IPS DF 6.9 (cell line): ENCODE measurements at regions not wholly inside any gene's neighbourhood (a gene's known extent, or its start where the extent isn't known, plus 50 kb on each side); places are given as distances from the start of the nearest gene placed in this dataset.

Experiments
- DNase-seq: peaks from one replicate; pipeline ENCODE4 v3.0.0-alpha.2; 2013; ENCODE audit warnings: low read depth, low spot score
- H3K27ac ChIP-seq: one replicate; pipeline ENCODE4 v1.5.1; 2013; ENCODE audit warnings: low read length, control low read depth
- H3K27me3 ChIP-seq: 2 replicates; pipeline ENCODE4 v1.6.1; 2013; ENCODE audit warnings: mild to moderate bottlenecking, low read length; ENCODE audit not compliant: control insufficient read depth, insufficient read depth
- H3K36me3 ChIP-seq: 2 replicates; pipeline ENCODE4 v1.6.1; 2013; ENCODE audit warnings: low read length; ENCODE audit not compliant: control insufficient read depth, insufficient read depth
- H3K4me1 ChIP-seq: 2 replicates; pipeline ENCODE4 v1.6.1; 2013; ENCODE audit warnings: low read length; ENCODE audit not compliant: control insufficient read depth, insufficient read depth
- H3K4me3 ChIP-seq: 2 replicates; pipeline ENCODE4 v1.5.1; 2013; ENCODE audit warnings: mild to moderate bottlenecking, low read length
- H3K9me3 ChIP-seq: 2 replicates; pipeline ENCODE4 v1.6.1; 2013; ENCODE audit warnings: low read length, inconsistent platforms; ENCODE audit not compliant: control insufficient read depth, insufficient read depth
- WGBS: extraction: QIAGEN DNeasy Blood & Tissue Kit; methylation state at CpG from one replicate; pipeline ENCODE4 v1.1.7; 2013; ENCODE audit warnings: mixed read lengths, missing lambda C conversion rate; ENCODE audit not compliant: insufficient read length, insufficient coverage; 5-methylcytosine and 5-hydroxymethylcytosine counted together

DNA sequence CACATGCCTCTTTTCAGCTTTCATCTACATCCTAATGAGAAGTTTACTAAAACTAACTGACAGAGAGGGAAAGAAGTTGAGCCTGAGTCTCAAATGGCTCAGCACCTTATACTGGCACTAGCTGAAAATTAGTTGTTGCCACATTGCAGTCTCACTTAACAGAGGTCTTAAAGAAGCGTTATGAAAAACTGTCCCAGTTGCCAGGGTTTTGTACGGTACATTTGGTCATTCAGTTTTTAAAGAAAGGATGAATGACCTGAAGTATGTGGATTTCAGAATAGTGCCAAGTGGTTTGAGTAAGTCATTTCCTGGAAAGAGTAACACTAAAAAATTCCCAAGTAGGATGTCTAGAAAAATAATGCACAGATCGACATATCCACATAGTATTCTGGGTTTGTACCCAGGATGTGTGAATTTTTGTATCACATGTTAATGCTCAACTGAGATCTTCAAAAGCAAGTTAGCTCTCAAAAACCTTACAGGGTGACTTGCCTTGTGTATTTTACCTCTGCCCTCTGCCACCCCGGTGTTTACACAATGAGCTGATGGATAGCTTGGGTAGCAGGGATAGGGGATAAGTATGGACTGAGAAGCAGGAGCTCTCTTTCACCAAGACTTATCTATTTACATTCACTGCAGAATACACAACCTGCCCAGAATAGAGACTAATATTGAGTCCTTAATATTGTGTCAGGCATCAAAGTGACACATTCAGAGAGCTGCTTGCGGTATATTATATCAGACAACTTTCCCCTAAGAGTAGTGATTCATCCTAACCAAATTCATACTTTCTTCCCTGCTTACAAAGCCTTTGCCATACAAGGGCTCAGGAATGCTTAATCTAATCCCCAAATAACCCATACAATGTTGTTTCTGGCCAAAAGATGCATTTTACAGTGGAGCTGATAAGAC is 1075.7 kb upstream of the PABPC4L start:
- no peaks in the 10 kb centered on the region for H3K27me3 ChIP-seq
- H3K9me3 ChIP-seq, result no peaks in the 10 kb centered on the region
- DNase-seq, result no peak
- no CpG with 5 or more reads among the region's 5 CpGs for WGBS
- no peaks in the 10 kb centered on the region for H3K4me1 ChIP-seq
- H3K27ac ChIP-seq, result no peak overlapping the region
- H3K36me3 ChIP-seq, result no peaks in the 10 kb centered on the region
- no peak overlapping the region for H3K4me3 ChIP-seq

DNA sequence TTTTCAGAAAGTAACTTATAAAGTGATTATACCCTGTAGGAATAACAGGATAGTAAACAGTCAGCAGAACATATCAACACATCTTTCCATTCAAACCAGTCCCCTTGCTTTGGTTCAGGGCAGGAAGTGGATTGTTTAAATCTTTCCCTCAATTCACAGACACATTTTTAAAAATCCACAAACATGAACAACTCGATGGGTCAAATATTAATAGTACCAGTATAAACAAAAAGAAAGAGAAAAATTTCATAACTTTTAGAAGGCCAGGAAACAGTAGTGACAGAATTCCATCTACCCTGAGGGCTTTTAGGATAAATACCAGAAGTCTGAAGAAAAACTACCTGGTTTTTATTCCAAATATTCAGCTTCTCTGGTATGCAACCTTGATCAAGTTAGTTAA is 1072.8 kb upstream of the PABPC4L start:
- WGBS, result no CpG with 5 or more reads among the region's 1 CpG
- no peaks in the 10 kb centered on the region for H3K36me3 ChIP-seq
- no peaks in the 10 kb centered on the region for H3K27me3 ChIP-seq
- H3K4me1 ChIP-seq, result no peaks in the 10 kb centered on the region
- H3K9me3 ChIP-seq, result no peaks in the 10 kb centered on the region
- no peak overlapping the region for H3K27ac ChIP-seq
- H3K4me3 ChIP-seq, result no peak overlapping the region
- no peak for DNase-seq

DNA sequence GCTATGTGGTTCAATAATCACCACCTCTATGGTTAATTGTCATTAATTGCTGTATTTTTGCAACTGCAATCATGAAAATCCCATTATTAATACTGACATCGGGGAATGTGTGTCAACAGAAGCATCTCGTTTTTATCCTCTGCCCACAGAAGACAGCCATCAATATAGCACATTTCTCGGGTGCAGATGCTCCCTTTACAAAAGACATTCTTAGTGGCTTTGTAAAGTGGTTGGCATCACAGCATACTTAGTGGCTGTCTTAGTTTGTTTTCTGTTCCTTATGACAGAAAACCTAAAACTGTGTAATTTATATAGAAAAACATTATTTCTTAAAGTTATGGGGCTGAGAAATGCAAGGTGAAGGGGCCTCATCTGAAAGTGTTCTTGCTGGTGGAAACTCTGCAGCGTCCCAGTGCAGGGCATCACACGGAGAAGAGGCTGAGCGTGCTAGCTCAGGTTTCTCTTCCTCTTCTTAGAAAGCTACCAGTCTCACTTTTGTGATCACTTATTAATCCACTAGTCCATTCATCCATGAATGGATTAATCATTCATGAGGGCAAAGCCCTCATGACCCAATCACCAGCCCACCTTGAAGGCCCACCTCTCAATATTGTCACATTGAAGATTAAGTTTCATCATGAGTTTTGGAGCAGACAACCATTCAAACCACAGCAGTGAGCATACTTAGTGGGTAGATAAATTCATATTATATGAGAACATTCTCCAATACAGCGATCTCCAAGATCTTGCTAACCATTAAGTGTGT is 1067.7 kb upstream of the PABPC4L start:
- H3K4me3 ChIP-seq, result no peak overlapping the region
- no peaks in the 10 kb centered on the region for H3K36me3 ChIP-seq
- no peaks in the 10 kb centered on the region for H3K9me3 ChIP-seq
- DNase-seq, result no peak
- no peaks in the 10 kb centered on the region for H3K4me1 ChIP-seq
- no peak overlapping the region for H3K27ac ChIP-seq
- H3K27me3 ChIP-seq, result no peaks in the 10 kb centered on the region
- WGBS, result no CpG with 5 or more reads among the region's 7 CpGs

DNA sequence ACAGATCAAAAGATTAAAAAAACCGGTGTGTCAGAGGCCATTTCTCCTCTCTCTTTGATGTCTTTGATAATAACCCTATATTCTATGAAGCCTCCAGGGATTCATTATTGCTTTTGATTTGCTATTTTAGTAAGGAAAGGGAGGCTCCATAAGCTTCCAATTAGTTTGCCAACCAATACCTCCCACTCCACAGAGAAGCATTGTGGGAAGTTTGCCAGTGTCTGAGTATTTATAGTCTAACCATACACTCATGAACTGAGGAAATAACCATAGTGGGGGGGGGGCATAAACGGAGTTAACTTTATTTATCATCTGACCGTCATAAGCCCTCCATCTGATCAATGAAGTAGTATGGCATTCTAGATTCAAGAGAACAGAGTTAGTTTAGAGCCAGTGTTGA is 1066.8 kb upstream of the PABPC4L start:
- no peak overlapping the region for H3K27ac ChIP-seq
- WGBS, result no CpG with 5 or more reads among the region's 3 CpGs
- no peak for DNase-seq

DNA sequence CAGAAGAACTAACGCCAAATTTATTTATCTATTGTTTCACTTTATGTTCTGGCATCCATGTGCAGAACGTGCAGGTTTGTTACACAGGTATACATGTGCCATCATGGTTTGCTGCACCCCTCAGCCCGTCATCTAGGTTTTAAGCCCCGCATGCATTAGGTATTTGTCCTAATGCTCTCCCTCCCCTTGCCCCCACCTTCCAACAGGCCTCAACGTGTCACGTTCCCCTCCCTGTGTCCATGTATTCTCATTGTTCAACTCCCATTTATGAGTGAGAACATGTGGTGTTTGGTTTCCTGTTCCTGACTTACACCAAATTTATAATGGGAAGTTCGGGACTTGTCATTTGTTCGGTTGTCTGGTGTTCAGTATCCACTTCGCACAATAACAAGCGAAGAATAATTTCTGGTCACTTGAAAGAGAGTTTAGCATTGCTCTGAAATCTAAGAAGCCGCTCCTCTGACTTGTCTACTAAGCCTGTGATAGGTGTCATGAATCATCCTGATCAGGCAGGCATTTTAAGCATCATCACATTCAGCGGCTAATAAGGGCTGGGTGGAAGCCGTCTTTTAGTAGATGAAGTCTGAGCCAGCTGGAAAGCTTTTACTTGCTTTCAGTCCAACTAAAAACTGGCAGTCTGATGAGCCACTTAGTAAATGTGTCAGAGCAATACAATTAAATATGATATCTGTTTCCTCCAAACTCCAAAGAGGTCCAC is 1065.7 kb upstream of the PABPC4L start:
- Histone ChIP-seq H3K4me1 (no peaks in the 10 kb centered on the region), H3K27ac (no peak overlapping the region), H3K9me3 (no peaks in the 10 kb centered on the region), H3K27me3 (no peaks in the 10 kb centered on the region), H3K4me3 (no peak overlapping the region), H3K36me3 (no peaks in the 10 kb centered on the region)
- no CpG with 5 or more reads among the region's 13 CpGs for WGBS
- DNase-seq, result no peak

More for the DNA sequence above, 1066.8 kb upstream of the PABPC4L start:
- no peaks in the 10 kb centered on the region for H3K27me3 ChIP-seq
- H3K36me3 ChIP-seq, result no peaks in the 10 kb centered on the region
- H3K9me3 ChIP-seq, result no peaks in the 10 kb centered on the region
- no peaks in the 10 kb centered on the region for H3K4me1 ChIP-seq
- H3K4me3 ChIP-seq, result no peak overlapping the region

DNA sequence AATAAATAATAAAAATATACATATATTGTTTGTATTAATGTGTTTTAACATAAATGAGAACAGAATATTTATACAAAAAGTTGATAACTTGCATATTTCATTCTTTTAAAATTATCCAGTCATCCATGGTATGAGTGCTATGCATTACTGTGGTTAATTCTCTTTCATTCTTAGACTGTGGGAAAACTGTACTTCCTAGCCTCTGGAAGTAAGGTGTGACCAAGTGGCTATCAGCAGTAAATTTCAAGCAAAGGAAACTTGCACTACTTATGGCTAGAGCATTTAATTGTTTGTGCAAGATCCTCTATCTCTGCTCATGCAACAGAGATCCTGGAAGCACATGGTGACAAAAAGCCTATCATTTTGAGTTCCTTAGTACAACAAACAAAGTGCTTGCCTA is 1054.5 kb upstream of the PABPC4L start:
- Histone ChIP-seq H3K4me3 (no peak overlapping the region), H3K36me3 (no peaks in the 10 kb centered on the region), H3K27ac (no peak overlapping the region), H3K27me3 (no peaks in the 10 kb centered on the region), H3K4me1 (no peaks in the 10 kb centered on the region), H3K9me3 (no peaks in the 10 kb centered on the region)
- no peak for DNase-seq

DNA sequence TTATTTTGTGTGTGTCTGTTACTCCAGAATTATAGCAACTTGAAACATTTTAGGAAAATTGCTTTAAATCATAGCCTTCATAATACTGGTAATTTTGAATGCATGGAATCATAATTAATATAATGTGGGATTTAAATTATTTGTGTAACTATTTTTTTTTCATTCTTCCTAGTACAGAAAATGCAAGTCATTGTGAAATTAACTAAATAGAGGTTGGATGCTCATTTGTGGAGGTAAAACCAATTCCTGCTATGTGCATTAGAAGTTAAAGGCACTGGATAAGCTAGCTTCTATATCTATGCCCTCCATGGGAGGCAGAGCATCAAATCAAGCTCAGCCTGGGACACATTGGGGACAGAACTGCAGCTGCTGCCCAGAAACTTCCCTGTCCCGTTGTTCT is 1048.5 kb upstream of the PABPC4L start:
- no CpG with 5 or more reads among the region's 1 CpG for WGBS
- H3K27ac ChIP-seq, result no peak overlapping the region

DNA sequence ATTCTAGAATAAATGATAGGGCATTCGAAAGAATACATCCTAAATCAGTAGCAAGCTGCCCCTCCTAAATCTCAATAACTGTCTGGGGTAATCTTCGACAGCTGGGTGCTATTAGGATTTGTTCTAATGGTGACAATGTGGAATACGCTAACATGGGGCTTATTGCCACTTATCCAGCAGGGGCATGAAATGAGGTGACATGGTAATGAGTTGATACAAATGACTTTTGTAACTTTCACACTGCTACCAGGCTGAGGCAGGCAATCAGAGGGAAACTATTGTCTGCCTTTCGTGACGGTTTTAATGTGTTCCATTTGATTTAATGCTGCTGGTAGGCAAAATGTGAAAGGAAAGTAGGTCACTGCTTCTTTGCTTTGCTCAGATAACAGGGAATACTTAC is 1047.4 kb upstream of the PABPC4L start:
- Histone ChIP-seq H3K9me3 (no peaks in the 10 kb centered on the region), H3K27ac (no peak overlapping the region), H3K36me3 (no peaks in the 10 kb centered on the region), H3K4me3 (no peak overlapping the region), H3K27me3 (no peaks in the 10 kb centered on the region), H3K4me1 (no peaks in the 10 kb centered on the region)
- no CpG with 5 or more reads among the region's 5 CpGs for WGBS
- DNase-seq, result no peak

More for the DNA sequence above, 1048.5 kb upstream of the PABPC4L start:
- no peak overlapping the region for H3K4me3 ChIP-seq
- H3K27me3 ChIP-seq, result no peaks in the 10 kb centered on the region
- H3K4me1 ChIP-seq, result no peaks in the 10 kb centered on the region
- DNase-seq, result no peak
- H3K9me3 ChIP-seq, result no peaks in the 10 kb centered on the region
- H3K36me3 ChIP-seq, result no peaks in the 10 kb centered on the region

DNA sequence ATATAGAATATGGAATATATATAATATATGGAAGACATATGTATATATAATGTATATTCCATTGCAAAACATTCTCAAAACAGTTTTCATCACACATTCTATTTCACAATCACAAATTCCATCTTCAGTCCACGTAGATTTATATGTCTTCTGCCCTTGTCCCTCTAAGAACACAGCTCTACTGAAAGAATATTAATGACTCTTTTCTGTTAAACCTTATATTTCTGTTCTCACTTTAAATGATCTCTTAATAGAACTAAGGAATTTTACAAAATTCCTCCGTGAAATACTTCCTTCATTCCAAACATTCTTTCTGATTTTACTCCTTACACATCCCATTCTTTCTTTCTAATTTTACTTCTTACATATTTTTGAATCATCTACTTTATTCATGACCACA is 1043.1 kb upstream of the PABPC4L start:
- H3K27ac ChIP-seq, result no peak overlapping the region
- H3K4me1 ChIP-seq, result no peaks in the 10 kb centered on the region; the same call in 1 of the 2 replicates
- no peak overlapping the region for H3K4me3 ChIP-seq
- H3K27me3 ChIP-seq, result no peaks in the 10 kb centered on the region
- DNase-seq, result no peak
- no peaks in the 10 kb centered on the region for H3K36me3 ChIP-seq
- 100% methylated on average over 1 of the region's 2 CpGs for WGBS
- no peaks in the 10 kb centered on the region for H3K9me3 ChIP-seq

DNA sequence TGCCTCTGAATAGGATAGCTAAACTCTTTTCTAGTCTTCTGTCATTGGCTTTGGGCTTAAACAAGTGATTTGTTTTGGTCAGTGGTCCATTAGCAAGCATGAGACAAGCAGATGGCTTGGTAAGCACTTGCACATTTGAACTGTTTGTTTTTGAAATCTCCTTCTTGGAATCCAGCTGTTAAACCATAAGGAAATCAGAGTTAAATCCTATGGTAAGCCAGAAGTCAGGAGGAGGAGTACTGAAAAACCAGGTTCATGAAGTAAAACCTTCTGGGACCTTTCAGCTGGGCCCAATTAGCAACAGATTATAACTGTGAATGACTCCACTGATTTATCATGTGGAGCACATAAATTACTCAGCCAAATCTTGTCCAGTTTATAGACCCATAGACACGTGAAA is 1042.5 kb upstream of the PABPC4L start:
- no CpG with 5 or more reads among the region's 1 CpG for WGBS
- no peaks in the 10 kb centered on the region; the same call in 1 of the 2 replicates for H3K4me1 ChIP-seq
- no peak overlapping the region for H3K27ac ChIP-seq
- no peak overlapping the region for H3K4me3 ChIP-seq
- no peaks in the 10 kb centered on the region for H3K9me3 ChIP-seq
- DNase-seq, result no peak
- H3K36me3 ChIP-seq, result no peaks in the 10 kb centered on the region
- H3K27me3 ChIP-seq, result no peaks in the 10 kb centered on the region
